ENCODE measurements at regions not wholly inside any gene's neighbourhood (a gene's known extent, or its start where the extent isn't known, plus 50 kb on each side); places are given as distances from the start of the nearest gene placed in this dataset.
A peak's percentile ranks its signal among the peaks of the same experiment; 100 is the strongest.

GRCh38 chr3:116767726-116768125 lies 58.1 kb downstream of the TUSC7 start:
- no peak overlapping the region for H3K4me3 Mint-ChIP-seq
- no peaks in the 10 kb centered on the region for H3K36me3 Mint-ChIP-seq
- no peak for DNase-seq (ENCODE audit: low spot score in 2 of 2)
- H3K4me1 Mint-ChIP-seq: no peaks in the 10 kb centered on the region
- no peak overlapping the region for H3K27ac Mint-ChIP-seq
- H3K9me3 Mint-ChIP-seq: peaks cover 9% of the 10 kb centered on the region
- ATAC-seq: no peak

GRCh38 chr3:116770815-116771450 lies 61.4 kb downstream of the TUSC7 start:
- Mint-ChIP-seq H3K4me1 (no peaks in the 10 kb centered on the region), H3K36me3 (no peaks in the 10 kb centered on the region), H3K9me3 (peaks cover 9% of the 10 kb centered on the region), H3K27ac (no peak overlapping the region), H3K4me3 (no peak overlapping the region)
- DNase-seq (ENCODE audit: low spot score in 2 of 2) (peak in 1 of 2 donors; percentile 62), ATAC-seq (peak; percentile 40)

GRCh38 chr3:116776880-116777785 lies 67.6 kb downstream of the TUSC7 start:
- Mint-ChIP-seq H3K27ac (no peak overlapping the region), H3K4me3 (no peak overlapping the region), H3K36me3 (no peaks in the 10 kb centered on the region), H3K4me1 (no peaks in the 10 kb centered on the region), H3K9me3 (peaks cover 14% of the 10 kb centered on the region)
- no peak for DNase-seq (ENCODE audit: low spot score in 2 of 2)
- no peak for ATAC-seq

GRCh38 chr3:116785226-116785625 lies 75.6 kb downstream of the TUSC7 start:
- Mint-ChIP-seq H3K27ac (no peak overlapping the region), H3K9me3 (peaks cover 10% of the 10 kb centered on the region), H3K36me3 (no peaks in the 10 kb centered on the region), H3K4me3 (no peak overlapping the region), H3K4me1 (no peaks in the 10 kb centered on the region)
- DNase-seq (ENCODE audit: low spot score in 2 of 2) (no peak), ATAC-seq (no peak)

- no peak for ATAC-seq
- Mint-ChIP-seq H3K36me3 (no peaks in the 10 kb centered on the region), H3K4me1 (no peaks in the 10 kb centered on the region), H3K9me3 (peaks cover 20% of the 10 kb centered on the region), H3K4me3 (no peak overlapping the region), H3K27ac (no peak overlapping the region)
- no peak for DNase-seq (ENCODE audit: low spot score in 2 of 2)
These were observed 93.1 kb downstream of the TUSC7 start for GRCh38 chr3:116802651-116803050.

- no peak for ATAC-seq
- Mint-ChIP-seq H3K9me3 (peaks cover 16% of the 10 kb centered on the region), H3K4me1 (no peaks in the 10 kb centered on the region)
These were observed 96.8 kb downstream of the TUSC7 start for GRCh38 chr3:116806351-116806750.

GRCh38 chr3:116808725-116809124 lies 99.1 kb downstream of the TUSC7 start:
- no peak for DNase-seq (ENCODE audit: low spot score in 2 of 2)
- H3K9me3 Mint-ChIP-seq: peaks cover 14% of the 10 kb centered on the region
- no peaks in the 10 kb centered on the region for H3K4me1 Mint-ChIP-seq
- no peaks in the 10 kb centered on the region for H3K36me3 Mint-ChIP-seq
- no peak for ATAC-seq
- no peak overlapping the region for H3K4me3 Mint-ChIP-seq
- H3K27ac Mint-ChIP-seq: no peak overlapping the region

More at GRCh38 chr3:116806351-116806750, 96.8 kb downstream of the TUSC7 start:
- no peaks in the 10 kb centered on the region for H3K36me3 Mint-ChIP-seq
- H3K4me3 Mint-ChIP-seq: no peak overlapping the region
- H3K27ac Mint-ChIP-seq: no peak overlapping the region
- DNase-seq (ENCODE audit: low spot score in 2 of 2): no peak

- H3K4me1 Mint-ChIP-seq: no peaks in the 10 kb centered on the region
- H3K4me3 Mint-ChIP-seq: no peak overlapping the region
- no peaks in the 10 kb centered on the region for H3K36me3 Mint-ChIP-seq
- H3K27ac Mint-ChIP-seq: no peak overlapping the region
- ATAC-seq (no peak), DNase-seq (ENCODE audit: low spot score in 2 of 2) (no peak)
- peaks cover 14% of the 10 kb centered on the region for H3K9me3 Mint-ChIP-seq
These were observed 99.6 kb downstream of the TUSC7 start for GRCh38 chr3:116809208-116809607.

GRCh38 chr3:116811754-116812153 lies 102.2 kb downstream of the TUSC7 start:
- DNase-seq (ENCODE audit: low spot score in 2 of 2) (no peak), ATAC-seq (no peak)
- Mint-ChIP-seq H3K4me3 (no peak overlapping the region), H3K36me3 (no peaks in the 10 kb centered on the region), H3K9me3 (peaks cover 8% of the 10 kb centered on the region), H3K27ac (no peak overlapping the region), H3K4me1 (no peaks in the 10 kb centered on the region)

GRCh38 chr3:116812949-116813348 lies 103.4 kb downstream of the TUSC7 start:
- Mint-ChIP-seq H3K4me3 (no peak overlapping the region), H3K4me1 (no peaks in the 10 kb centered on the region), H3K9me3 (peaks cover 8% of the 10 kb centered on the region), H3K36me3 (no peaks in the 10 kb centered on the region), H3K27ac (no peak overlapping the region)
- ATAC-seq (no peak), DNase-seq (ENCODE audit: low spot score in 2 of 2) (no peak)

- Mint-ChIP-seq H3K9me3 (peaks cover 8% of the 10 kb centered on the region), H3K27ac (no peak overlapping the region), H3K36me3 (no peaks in the 10 kb centered on the region), H3K4me1 (no peaks in the 10 kb centered on the region), H3K4me3 (no peak overlapping the region)
- ATAC-seq (no peak), DNase-seq (ENCODE audit: low spot score in 2 of 2) (no peak)
These were observed 105.7 kb downstream of the TUSC7 start for GRCh38 chr3:116815321-116815720.

- Mint-ChIP-seq H3K4me1 (no peaks in the 10 kb centered on the region), H3K36me3 (no peaks in the 10 kb centered on the region), H3K27ac (no peak overlapping the region), H3K9me3 (peaks cover 8% of the 10 kb centered on the region), H3K4me3 (no peak overlapping the region)
- DNase-seq (ENCODE audit: low spot score in 2 of 2): no peak
- ATAC-seq: no peak
These were observed 106.4 kb downstream of the TUSC7 start for GRCh38 chr3:116815831-116816588.

- no peak for DNase-seq (ENCODE audit: low spot score in 2 of 2)
- Mint-ChIP-seq H3K9me3 (peaks cover 10% of the 10 kb centered on the region), H3K4me3 (no peak overlapping the region), H3K36me3 (no peaks in the 10 kb centered on the region), H3K4me1 (no peaks in the 10 kb centered on the region), H3K27ac (no peak overlapping the region)
- no peak for ATAC-seq
These were observed 111.8 kb downstream of the TUSC7 start for GRCh38 chr3:116821371-116821770.

- no peak overlapping the region for H3K4me3 Mint-ChIP-seq
- DNase-seq (ENCODE audit: low spot score in 2 of 2) (no peak), ATAC-seq (no peak)
- H3K36me3 Mint-ChIP-seq: no peaks in the 10 kb centered on the region
- no peaks in the 10 kb centered on the region for H3K4me1 Mint-ChIP-seq
- peaks cover 5% of the 10 kb centered on the region for H3K9me3 Mint-ChIP-seq
- H3K27ac Mint-ChIP-seq: no peak overlapping the region
These were observed 114.6 kb downstream of the TUSC7 start for GRCh38 chr3:116824208-116824607.

- no peak for ATAC-seq
These were observed 123.6 kb downstream of the TUSC7 start for GRCh38 chr3:116833202-116833601.

More at GRCh38 chr3:116833202-116833601, 123.6 kb downstream of the TUSC7 start:
- H3K27ac Mint-ChIP-seq: no peak overlapping the region
- no peak overlapping the region for H3K4me3 Mint-ChIP-seq
- DNase-seq (ENCODE audit: low spot score in 2 of 2): no peak
- peaks cover 5% of the 10 kb centered on the region for H3K9me3 Mint-ChIP-seq
- H3K36me3 Mint-ChIP-seq: no peaks in the 10 kb centered on the region
- H3K4me1 Mint-ChIP-seq: no peaks in the 10 kb centered on the region

Measured in stimulated activated effector memory CD8-positive, alpha-beta T cell treated with anti-CD3 and anti-CD28 coated beads, Interleukin-12 subunit alpha, Interleukin-12 subunit beta, amount 100 ng/mL, for 72 hours (primary cell).